ENCODE measurements at regions not wholly inside any gene's neighbourhood (a gene's known extent, or its start where the extent isn't known, plus 50 kb on each side); places are given as distances from the start of the nearest gene placed in this dataset.

GRCh38 chr17:14637260-14637659 is 336.4 kb downstream of the HS3ST3B1 start:
- TF ChIP-seq PHF8 (CRISPR knock-in tag; IDR thresholded peaks at IDR 0.05): no peak
- TF ChIP-seq GABPB1 (CRISPR knock-in tag; IDR thresholded peaks at IDR 0.05): no peak
- TF ChIP-seq KDM1A (CRISPR knock-in tag; IDR thresholded peaks at IDR 0.05): no peak
- no peak for TF ChIP-seq DPF2 (CRISPR knock-in tag; IDR thresholded peaks at IDR 0.05; ENCODE audit: borderline replicate concordance, low read depth)
- no peak for TF ChIP-seq ZNF143 (CRISPR knock-in tag; IDR thresholded peaks at IDR 0.05)
- no peak for TF ChIP-seq ZNF550 (CRISPR knock-in tag; IDR thresholded peaks at IDR 0.05; ENCODE audit: borderline replicate concordance)
- no peak for TF ChIP-seq RBM22 (optimal IDR thresholded peaks at IDR 0.05; ENCODE audit: low read length)
- TF ChIP-seq ZNF12 (CRISPR knock-in tag; IDR thresholded peaks at IDR 0.05): no peak
- no peak for TF ChIP-seq CTCF (CRISPR knock-in tag; IDR thresholded peaks at IDR 0.05)
- no peak for TF ChIP-seq PRDM4 (CRISPR knock-in tag; IDR thresholded peaks at IDR 0.05; ENCODE audit: borderline replicate concordance)

Measured in HepG2 (cell line).